T-helper 17 cell (primary cell): ENCODE measurements at regions not wholly inside any gene's neighbourhood (a gene's known extent, or its start where the extent isn't known, plus 50 kb on each side); places are given as distances from the start of the nearest gene placed in this dataset.
"Not testable (repeated sequence)": the region's sequence is repeated elsewhere in the genome, so short reads cannot be mapped to it uniquely, and the experiment has no call there.

ENCODE experiments used
- ATAC-seq: fragments of 150-1000 bp; cut with Tn5 transposase; 2 replicates; pipeline ENCODE4 v1.10.0; 2021; ENCODE audit warnings: mild to moderate bottlenecking, moderate library complexity
- DNase-seq, 3 donors: peaks; one replicate each; pipeline versions ENCODE4 v3.0.0 to v3.0.0-alpha.2; 2020 to 2021
- H3K9me3 ChIP-seq: one replicate; pipeline ENCODE4 v1.7.0; 2013; ENCODE audit warnings: low read length, mild to moderate bottlenecking; ENCODE audit not compliant: control insufficient read depth, poor library complexity, severe bottlenecking
- H3K27ac Mint-ChIP-seq: one replicate; pipeline ENCODE4 v1.8.0; 2022; ENCODE audit warnings: mild to moderate bottlenecking, moderate library complexity, mixed read lengths
- H3K27me3 Mint-ChIP-seq: one replicate; pipeline ENCODE4 v1.8.0; 2022; ENCODE audit warnings: mixed read lengths
- H3K36me3 Mint-ChIP-seq: one replicate; pipeline ENCODE4 v1.8.0; 2022; ENCODE audit warnings: low read depth, mixed read lengths
- H3K4me1 Mint-ChIP-seq: one replicate; pipeline ENCODE4 v1.8.0; 2022; ENCODE audit warnings: mild to moderate bottlenecking, mixed read lengths
- H3K4me3 Mint-ChIP-seq: one replicate; pipeline ENCODE4 v1.8.0; 2022; ENCODE audit warnings: mild to moderate bottlenecking, moderate library complexity, mixed read lengths

DNA sequence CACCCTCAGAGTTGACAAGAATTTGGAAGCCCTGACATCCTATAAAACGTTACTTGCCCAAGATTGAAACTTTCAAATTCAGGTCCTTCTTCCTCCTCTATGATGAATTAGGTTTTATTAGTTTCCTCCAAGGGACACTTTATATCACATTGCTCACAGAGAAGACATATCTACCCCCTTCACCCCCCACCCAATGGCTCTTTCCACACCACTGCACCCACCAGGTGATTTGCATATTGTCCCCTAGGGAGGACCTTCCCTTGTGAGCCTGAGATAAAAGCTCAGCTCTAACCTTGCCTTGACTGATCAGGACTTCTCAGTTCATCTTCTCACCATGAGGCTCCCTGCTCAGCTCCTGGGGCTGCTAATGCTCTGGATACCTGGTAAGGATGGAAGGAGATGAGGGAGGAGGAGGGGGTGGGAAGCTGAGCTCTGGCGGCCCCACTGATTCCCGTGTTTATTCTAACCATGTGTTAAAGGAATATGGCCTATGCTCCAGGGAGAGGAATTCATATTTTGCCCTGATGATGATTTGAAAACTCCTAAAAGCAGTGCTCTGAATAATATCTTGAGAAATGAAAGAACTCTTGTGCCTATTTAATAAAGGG is 1255.8 kb downstream of the RPIA start:
- not testable (repeated sequence) for ATAC-seq, DNase-seq, H3K4me3 Mint-ChIP-seq, H3K9me3 ChIP-seq, H3K27me3 Mint-ChIP-seq, H3K27ac Mint-ChIP-seq, H3K4me1 Mint-ChIP-seq, H3K36me3 Mint-ChIP-seq

DNA sequence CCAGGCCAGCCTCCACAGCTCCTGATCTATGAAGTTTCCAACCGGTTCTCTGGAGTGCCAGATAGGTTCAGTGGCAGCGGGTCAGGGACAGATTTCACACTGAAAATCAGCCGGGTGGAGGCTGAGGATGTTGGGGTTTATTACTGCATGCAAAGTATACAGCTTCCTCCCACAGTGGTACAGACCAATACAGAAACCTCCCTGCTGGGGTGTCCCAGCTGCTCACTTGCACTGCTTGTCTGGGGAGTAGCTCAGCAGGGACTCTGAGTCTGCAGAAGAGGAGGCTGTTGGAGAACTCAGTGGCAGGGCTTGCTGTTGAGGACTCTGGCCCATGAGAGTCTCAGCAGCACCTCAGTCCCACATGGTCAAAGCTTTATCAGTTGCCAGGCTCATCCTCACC is 1256.6 kb downstream of the RPIA start:
- not testable (repeated sequence) for H3K4me1 Mint-ChIP-seq, H3K36me3 Mint-ChIP-seq

DNA sequence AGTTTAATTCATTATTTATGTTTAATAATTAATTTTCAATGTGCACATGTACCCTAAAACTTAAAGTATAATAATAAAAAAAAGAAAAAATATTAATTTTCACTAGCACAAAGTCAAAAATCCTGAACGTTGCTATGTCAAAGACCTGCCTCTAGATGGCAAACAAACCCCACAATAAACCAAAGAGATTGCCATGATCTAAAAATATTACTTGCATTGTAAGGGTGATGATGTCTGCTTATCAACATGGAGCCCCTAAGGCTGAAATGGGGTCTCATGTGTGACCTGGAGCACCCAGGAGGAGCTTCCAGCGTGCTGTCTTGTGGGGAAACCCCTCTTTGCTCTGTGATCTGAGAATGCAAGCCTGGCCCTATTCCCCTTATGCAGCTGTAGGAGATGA is 1259.3 kb downstream of the RPIA start:
- H3K27ac Mint-ChIP-seq, H3K36me3 Mint-ChIP-seq: not testable (repeated sequence)
- ATAC-seq: peak; percentile 28

More for the DNA sequence above, 1256.6 kb downstream of the RPIA start:
- H3K27me3 Mint-ChIP-seq, H3K27ac Mint-ChIP-seq, H3K4me3 Mint-ChIP-seq, DNase-seq, ATAC-seq, H3K9me3 ChIP-seq: not testable (repeated sequence)

DNA sequence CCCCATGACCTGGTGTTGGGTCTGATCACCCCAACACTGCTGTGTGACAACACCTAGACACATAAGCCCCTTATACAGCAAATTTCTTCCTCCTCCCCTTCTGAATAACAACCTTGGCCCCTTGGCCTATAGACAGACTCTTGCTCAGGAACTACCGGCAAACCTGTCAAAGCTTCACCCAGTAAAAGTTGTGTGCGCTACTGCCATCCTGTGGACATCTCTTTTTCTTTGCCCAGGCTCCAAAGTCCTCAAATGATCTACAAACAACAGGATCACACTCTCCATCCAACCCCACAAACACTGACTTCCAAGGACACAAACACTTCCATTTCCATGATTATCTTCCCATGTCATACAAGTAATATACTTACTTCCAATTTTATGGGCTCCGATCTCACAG is 1265.8 kb downstream of the RPIA start:
- not testable (repeated sequence) for H3K36me3 Mint-ChIP-seq, DNase-seq, H3K9me3 ChIP-seq, H3K27me3 Mint-ChIP-seq, H3K4me1 Mint-ChIP-seq, ATAC-seq, H3K27ac Mint-ChIP-seq, H3K4me3 Mint-ChIP-seq

More for the DNA sequence above, 1259.3 kb downstream of the RPIA start:
- H3K4me1 Mint-ChIP-seq, H3K4me3 Mint-ChIP-seq, H3K27me3 Mint-ChIP-seq, DNase-seq, H3K9me3 ChIP-seq: not testable (repeated sequence)

DNA sequence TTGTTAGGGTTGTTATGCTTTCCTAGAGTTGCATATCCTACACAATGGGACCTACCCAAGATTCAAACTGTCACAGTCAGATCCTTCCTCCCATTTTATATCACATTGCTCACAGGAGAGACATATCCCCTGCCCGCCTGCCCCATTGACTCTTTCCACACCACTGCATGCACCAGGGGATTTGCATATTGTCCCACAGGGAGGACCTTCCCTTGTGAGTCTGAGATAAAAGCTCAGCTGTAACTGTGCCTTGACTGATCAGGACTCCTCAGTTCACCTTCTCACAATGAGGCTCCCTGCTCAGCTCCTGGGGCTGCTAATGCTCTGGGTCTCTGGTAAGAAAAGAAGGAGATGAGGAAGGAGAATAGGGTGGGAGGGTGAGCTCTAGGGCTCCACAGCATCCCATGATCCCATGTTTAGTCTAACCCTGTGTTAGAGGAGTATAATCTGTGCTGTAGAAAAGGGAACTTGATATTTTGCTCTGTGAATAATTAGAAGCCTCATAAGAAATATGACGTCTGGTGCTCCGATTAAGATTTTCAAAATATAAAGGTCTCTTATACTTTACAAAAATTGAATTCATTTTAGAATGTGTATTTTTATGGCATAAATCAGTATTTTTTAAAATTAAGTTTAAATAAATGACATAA is 1268.4 kb downstream of the RPIA start:
- not testable (repeated sequence) for DNase-seq, H3K9me3 ChIP-seq, H3K27ac Mint-ChIP-seq, H3K4me1 Mint-ChIP-seq, H3K4me3 Mint-ChIP-seq, ATAC-seq, H3K36me3 Mint-ChIP-seq, H3K27me3 Mint-ChIP-seq

DNA sequence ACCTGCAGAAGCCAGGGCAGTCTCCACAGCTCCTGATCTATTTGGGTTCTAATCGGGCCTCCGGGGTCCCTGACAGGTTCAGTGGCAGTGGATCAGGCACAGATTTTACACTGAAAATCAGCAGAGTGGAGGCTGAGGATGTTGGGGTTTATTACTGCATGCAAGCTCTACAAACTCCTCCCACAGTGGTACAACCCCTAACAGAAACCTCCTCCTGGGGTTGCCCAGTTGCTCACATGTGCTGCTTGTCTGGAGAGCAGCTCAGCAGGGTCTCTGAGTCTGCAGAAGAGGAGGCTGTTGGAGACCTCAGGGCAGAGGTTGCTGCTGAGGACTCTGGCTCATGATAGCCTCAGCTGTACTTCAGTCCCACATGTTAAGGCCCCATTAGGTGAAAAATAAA is 1269.1 kb downstream of the RPIA start:
- not testable (repeated sequence) for H3K27ac Mint-ChIP-seq, H3K9me3 ChIP-seq, DNase-seq

DNA sequence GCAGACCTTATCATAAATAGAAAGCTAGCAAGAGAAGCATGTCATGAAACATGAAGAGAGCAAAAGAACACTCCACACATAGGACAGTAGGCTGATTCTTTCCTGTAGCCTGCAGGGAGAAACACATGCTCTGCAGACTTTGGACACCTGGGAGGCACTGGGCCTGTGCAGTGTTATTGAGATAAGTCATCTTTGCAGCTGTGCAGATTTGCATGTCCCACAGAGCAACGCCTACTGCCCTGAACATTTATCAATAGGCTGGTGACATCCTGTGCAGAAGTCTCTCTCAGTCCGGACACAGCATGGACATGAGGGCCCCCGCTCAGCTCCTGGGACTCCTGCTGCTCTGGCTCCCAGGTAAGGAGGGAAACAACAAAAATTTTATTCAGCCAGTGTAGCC is 1277.1 kb downstream of the RPIA start:
- H3K4me3 Mint-ChIP-seq, ATAC-seq, H3K27ac Mint-ChIP-seq, H3K27me3 Mint-ChIP-seq, H3K9me3 ChIP-seq, H3K4me1 Mint-ChIP-seq, H3K36me3 Mint-ChIP-seq, DNase-seq: not testable (repeated sequence)

More for the DNA sequence above, 1269.1 kb downstream of the RPIA start:
- H3K36me3 Mint-ChIP-seq, H3K27me3 Mint-ChIP-seq, ATAC-seq, H3K4me3 Mint-ChIP-seq, H3K4me1 Mint-ChIP-seq: not testable (repeated sequence)

DNA sequence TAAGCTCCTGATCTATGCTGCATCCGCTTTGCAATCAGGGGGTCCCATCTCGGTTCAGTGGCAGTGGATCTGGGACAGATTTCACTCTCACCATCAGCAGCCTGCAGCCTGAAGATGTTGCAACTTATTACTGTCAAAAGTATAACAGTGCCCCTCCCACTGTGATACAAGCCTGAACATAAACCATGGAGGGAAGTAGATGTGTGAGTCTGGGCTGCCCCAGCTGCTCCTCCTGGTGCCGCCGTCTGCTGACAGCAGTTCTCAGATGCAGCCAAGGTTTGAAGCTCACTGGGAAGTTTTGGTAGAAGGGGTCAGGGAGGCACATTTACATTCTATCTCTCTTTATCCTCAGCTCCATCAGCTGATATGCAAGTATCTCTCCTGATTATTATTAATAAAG is 1277.7 kb downstream of the RPIA start:
- not testable (repeated sequence) for ATAC-seq, H3K4me3 Mint-ChIP-seq, H3K27ac Mint-ChIP-seq

DNA sequence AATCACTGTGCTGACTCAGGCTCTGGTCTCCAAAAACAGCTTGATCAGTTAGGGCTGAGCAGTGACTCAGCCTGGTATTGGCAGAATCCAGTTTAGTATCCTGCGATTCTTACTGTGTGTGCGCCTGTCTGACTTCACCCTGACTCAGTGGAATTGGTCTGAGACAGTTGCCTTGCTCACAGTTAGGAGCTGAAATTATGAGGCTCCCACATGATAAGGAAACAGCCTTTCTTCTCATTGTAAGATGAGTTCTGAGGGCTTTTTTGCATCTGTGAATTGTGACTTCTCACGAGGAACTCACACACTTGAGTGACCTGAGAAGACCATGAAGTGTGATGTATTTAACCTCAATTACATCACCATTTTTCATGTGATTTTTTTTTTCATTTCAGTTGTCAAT is 1282.4 kb downstream of the RPIA start:
- not testable (repeated sequence) for H3K27me3 Mint-ChIP-seq, H3K4me3 Mint-ChIP-seq, H3K27ac Mint-ChIP-seq, H3K9me3 ChIP-seq, H3K36me3 Mint-ChIP-seq, H3K4me1 Mint-ChIP-seq, ATAC-seq, DNase-seq

More for the DNA sequence above, 1277.7 kb downstream of the RPIA start:
- H3K36me3 Mint-ChIP-seq, H3K27me3 Mint-ChIP-seq, H3K4me1 Mint-ChIP-seq, H3K9me3 ChIP-seq, DNase-seq: not testable (repeated sequence)

DNA sequence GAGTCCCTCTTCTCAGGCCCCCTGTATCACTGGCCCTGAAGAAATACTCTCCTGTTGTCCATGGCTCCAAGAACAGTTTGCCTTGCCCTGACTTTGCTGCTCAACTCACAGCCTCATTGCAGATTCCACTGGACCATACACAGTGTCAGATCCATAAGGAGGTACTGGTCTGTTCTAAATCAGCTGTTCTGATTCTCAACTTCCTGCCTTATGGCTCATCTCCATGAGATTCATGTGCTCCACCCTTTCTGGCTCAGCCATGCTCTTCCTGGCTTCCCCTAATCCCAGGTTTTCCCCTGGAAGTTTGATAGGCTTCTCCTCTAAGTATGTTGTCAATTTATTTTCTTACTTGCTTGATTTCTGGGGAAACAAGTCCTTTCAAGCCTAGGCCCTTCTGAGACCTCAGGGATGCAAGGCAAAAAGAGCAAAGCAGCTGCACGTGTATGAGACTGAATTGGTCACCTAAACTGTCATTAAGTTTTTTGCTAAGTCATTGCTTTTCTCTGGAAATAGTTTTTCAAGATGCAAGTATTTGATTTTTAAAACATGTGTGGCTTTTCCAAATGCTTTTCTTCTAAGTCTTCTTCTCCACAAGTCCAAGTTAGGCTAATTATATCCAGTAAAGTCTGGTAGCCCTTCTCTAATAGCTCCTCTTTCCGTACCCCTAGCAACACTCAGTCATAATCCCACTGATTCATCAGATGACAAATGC is 1288.5 kb downstream of the RPIA start:
- not testable (repeated sequence) for H3K4me3 Mint-ChIP-seq, H3K27me3 Mint-ChIP-seq, ATAC-seq, H3K9me3 ChIP-seq, H3K36me3 Mint-ChIP-seq, H3K4me1 Mint-ChIP-seq, DNase-seq, H3K27ac Mint-ChIP-seq

DNA sequence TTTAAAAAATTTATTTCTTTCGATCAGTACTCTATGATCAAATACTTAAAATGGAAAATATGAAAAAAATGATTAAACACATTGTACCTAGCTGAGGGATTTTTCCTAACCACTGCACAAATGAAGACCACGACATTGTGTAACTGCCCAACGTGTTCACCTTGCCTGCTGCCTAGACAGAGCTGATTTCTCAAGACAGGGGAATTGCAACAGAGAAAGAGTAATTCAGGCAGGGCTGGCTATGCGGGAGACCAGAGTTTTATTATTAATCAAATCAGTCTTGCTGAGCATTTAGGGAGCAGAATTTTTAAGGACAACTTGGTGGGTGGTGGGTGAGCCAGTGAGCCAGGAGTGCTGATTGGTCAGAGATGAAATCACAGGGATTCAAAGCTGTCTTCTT is 1290.8 kb downstream of the RPIA start:
- H3K4me3 Mint-ChIP-seq, H3K27me3 Mint-ChIP-seq, H3K4me1 Mint-ChIP-seq, H3K36me3 Mint-ChIP-seq, H3K9me3 ChIP-seq, ATAC-seq, DNase-seq, H3K27ac Mint-ChIP-seq: not testable (repeated sequence)

DNA sequence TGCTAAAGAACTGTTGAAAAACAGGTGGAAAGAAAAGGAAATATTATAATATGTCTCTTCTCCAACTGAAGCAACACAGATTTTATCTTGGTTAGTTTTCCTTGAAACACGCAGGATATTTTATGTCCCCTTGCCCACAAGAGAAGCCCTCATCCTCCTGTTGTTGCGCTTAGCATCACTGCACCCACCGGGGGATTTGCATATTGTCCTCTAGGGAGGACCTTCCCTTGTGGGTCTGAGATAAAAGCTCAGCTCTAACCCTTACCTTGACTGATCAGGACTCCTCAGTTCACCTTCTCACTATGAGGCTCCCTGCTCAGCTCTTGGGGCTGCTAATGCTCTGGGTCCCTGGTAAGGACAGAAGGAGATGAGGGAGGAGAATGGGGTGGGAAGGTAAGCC is 1294.2 kb downstream of the RPIA start:
- H3K4me3 Mint-ChIP-seq, H3K27me3 Mint-ChIP-seq, H3K36me3 Mint-ChIP-seq, H3K4me1 Mint-ChIP-seq, H3K27ac Mint-ChIP-seq, H3K9me3 ChIP-seq, DNase-seq, ATAC-seq: not testable (repeated sequence)

DNA sequence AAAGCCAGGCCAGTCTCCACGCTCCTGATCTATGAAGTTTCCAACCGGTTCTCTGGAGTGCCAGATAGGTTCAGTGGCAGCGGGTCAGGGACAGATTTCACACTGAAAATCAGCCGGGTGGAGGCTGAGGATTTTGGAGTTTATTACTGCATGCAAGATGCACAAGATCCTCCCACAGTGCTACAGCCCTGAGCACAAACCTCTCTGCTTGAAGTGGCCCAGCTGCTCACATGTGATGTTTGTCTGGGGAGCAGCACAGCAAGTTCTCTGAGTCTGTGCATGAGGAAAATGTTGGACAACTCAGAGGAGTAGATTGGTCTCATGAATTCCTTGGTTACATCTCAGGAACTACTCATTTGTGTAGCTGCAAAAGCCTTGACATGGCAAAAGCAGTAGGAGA is 1295.1 kb downstream of the RPIA start:
- H3K9me3 ChIP-seq, ATAC-seq, H3K4me3 Mint-ChIP-seq, H3K4me1 Mint-ChIP-seq, H3K27me3 Mint-ChIP-seq, H3K27ac Mint-ChIP-seq, H3K36me3 Mint-ChIP-seq, DNase-seq: not testable (repeated sequence)

DNA sequence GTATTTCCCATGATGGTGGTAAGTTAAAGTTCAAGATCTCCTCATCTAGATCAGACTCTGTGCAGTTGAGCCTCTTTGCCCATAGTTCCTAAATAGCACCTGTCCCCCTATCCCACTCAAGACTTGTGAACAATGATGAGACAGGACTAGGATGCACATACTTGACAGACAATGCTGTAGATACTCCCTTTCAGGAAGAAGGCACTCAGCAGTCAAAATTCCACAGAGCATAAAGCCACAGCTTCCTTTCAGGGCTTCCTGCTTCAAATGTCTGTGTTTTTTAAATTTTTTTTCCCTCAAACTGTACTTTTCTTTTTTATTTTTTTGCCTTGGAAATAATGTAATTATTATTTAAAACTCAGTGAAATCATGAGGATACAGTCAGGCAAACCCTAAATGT is 1305.3 kb downstream of the RPIA start:
- not testable (repeated sequence) for ATAC-seq, H3K36me3 Mint-ChIP-seq, H3K9me3 ChIP-seq, H3K27me3 Mint-ChIP-seq, H3K4me3 Mint-ChIP-seq, H3K4me1 Mint-ChIP-seq, DNase-seq, H3K27ac Mint-ChIP-seq
